Vagina (tissue), 2 donors: ENCODE measurements at regions not wholly inside any gene's neighbourhood (a gene's known extent, or its start where the extent isn't known, plus 50 kb on each side); places are given as distances from the start of the nearest gene placed in this dataset.

ENCODE experiments used
- DNase-seq, 2 donors: peaks; one replicate each; pipeline ENCODE4 v3.0.0-alpha.2; 2017; ENCODE audit errors: extremely low spot score in 2 of 2
- H3K27ac ChIP-seq: fragments of 200-600 bp; sonication (generic); one replicate; pipeline ENCODE4 v1.5.1; 2019
- H3K27me3 ChIP-seq: fragments of 200-600 bp; sonication (generic); one replicate; pipeline ENCODE4 v1.5.1; 2019
- H3K36me3 ChIP-seq, 2 donors: fragments of 200-600 bp; sonication (generic); one replicate each; pipeline ENCODE4 v1.5.1; 2017 to 2019
- H3K4me1 ChIP-seq: fragments of 200-600 bp; sonication (generic); one replicate; pipeline ENCODE4 v1.5.1; 2019
- H3K4me3 ChIP-seq, 2 donors: fragments of 200-600 bp; sonication (generic); 1 replicate in 1 of 2; 2 replicates in 1 of 2; pipeline ENCODE4 v1.5.1; 2016 to 2019
- H3K9me3 ChIP-seq: fragments of 200-600 bp; sonication (generic); one replicate; pipeline ENCODE4 v1.5.1; 2019
- POLR2A ChIP-seq, 2 donors: fragments of 450-650 bp; IDR thresholded peaks; one replicate each; pipeline ENCODE4 v1.6.1; 2017; ENCODE audit warnings: antibody characterized with exemption in 2 of 2, mild to moderate bottlenecking in 2 of 2, moderate library complexity in 2 of 2
- POLR2AphosphoS5 ChIP-seq, 2 donors: sonication (generic); formaldehyde crosslinking; IDR thresholded peaks; one replicate each; pipeline ENCODE4 v1.9.0; 2017; ENCODE audit warnings: antibody characterized with exemption in 2 of 2, mild to moderate bottlenecking in 2 of 2, low read depth in 1 of 2; ENCODE audit not compliant: insufficient read depth in 1 of 2
- intact Hi-C: fragments of 100-400 bp; cut with DNase I; formaldehyde crosslinking; loops from one replicate; pipeline ENCODE4 v1.15.1; 2023
- TF ChIP-seq, protein P1 (sequence below), 3 experiments: fragments of 450-650 bp in 2 of 3; fragments of 200-600 bp in 1 of 3; sonication (generic) in 1 of 3; IDR thresholded peaks; one replicate each; pipeline ENCODE4 v1.5.1; 2017 to 2019; ENCODE audit warnings: antibody characterized with exemption in 3 of 3, mild to moderate bottlenecking in 2 of 3, moderate library complexity in 2 of 3

DNA sequence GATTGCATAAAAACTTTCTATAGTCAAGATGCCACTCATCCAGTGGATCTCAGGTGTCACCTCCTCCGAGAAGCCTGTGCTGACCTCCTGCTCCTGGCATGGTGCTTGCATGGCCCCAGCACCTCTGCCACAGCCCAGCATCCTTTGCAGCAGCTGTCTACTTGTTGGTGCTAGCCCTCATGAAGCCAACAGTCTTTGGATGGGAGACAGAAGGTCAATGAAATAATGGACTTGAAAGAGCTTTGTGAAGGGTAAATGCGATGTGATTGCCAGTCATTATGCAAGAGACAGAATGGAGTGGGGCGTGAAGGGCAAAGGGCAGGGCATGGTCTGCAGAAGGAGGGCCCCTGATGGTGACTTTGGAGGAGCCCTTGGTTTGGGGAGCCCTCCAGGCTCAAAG is 63.0 kb upstream of the CLMN start:
- Histone ChIP-seq H3K27me3 (no peaks in the 10 kb centered on the region), H3K9me3 (peaks cover 8% of the 10 kb centered on the region), H3K27ac (no peak overlapping the region), H3K4me1 (no peaks in the 10 kb centered on the region), H3K36me3 (no peaks in the 10 kb centered on the region), H3K4me3 (no peak overlapping the region)
- TF ChIP-seq POLR2A (IDR thresholded peaks at IDR 0.05) (no peak), POLR2AphosphoS5 (IDR thresholded peaks at IDR 0.05; ENCODE audit: insufficient read depth in 1 of 2, low read depth in 1 of 2) (no peak)
- TF ChIP-seq, protein P1, sequence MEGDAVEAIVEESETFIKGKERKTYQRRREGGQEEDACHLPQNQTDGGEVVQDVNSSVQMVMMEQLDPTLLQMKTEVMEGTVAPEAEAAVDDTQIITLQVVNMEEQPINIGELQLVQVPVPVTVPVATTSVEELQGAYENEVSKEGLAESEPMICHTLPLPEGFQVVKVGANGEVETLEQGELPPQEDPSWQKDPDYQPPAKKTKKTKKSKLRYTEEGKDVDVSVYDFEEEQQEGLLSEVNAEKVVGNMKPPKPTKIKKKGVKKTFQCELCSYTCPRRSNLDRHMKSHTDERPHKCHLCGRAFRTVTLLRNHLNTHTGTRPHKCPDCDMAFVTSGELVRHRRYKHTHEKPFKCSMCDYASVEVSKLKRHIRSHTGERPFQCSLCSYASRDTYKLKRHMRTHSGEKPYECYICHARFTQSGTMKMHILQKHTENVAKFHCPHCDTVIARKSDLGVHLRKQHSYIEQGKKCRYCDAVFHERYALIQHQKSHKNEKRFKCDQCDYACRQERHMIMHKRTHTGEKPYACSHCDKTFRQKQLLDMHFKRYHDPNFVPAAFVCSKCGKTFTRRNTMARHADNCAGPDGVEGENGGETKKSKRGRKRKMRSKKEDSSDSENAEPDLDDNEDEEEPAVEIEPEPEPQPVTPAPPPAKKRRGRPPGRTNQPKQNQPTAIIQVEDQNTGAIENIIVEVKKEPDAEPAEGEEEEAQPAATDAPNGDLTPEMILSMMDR (IDR thresholded peaks at IDR 0.05) = no peak
- no peak for DNase-seq
- intact Hi-C loops = no loop called here

- Histone ChIP-seq H3K4me3 (no peak overlapping the region), H3K27me3 (no peaks in the 10 kb centered on the region), H3K4me1 (no peaks in the 10 kb centered on the region), H3K27ac (no peak overlapping the region), H3K36me3 (no peaks in the 10 kb centered on the region), H3K9me3 (peaks cover 8% of the 10 kb centered on the region)
- intact Hi-C loops = no loop called here
- no peak for DNase-seq
- no peak for TF ChIP-seq POLR2AphosphoS5 (IDR thresholded peaks at IDR 0.05; ENCODE audit: insufficient read depth in 1 of 2, low read depth in 1 of 2)
- TF ChIP-seq, protein P1 (IDR thresholded peaks at IDR 0.05) = no peak
Observed at GRCh38 chr14:95381726-95382125, 62.0 kb upstream of the CLMN start.

DNA sequence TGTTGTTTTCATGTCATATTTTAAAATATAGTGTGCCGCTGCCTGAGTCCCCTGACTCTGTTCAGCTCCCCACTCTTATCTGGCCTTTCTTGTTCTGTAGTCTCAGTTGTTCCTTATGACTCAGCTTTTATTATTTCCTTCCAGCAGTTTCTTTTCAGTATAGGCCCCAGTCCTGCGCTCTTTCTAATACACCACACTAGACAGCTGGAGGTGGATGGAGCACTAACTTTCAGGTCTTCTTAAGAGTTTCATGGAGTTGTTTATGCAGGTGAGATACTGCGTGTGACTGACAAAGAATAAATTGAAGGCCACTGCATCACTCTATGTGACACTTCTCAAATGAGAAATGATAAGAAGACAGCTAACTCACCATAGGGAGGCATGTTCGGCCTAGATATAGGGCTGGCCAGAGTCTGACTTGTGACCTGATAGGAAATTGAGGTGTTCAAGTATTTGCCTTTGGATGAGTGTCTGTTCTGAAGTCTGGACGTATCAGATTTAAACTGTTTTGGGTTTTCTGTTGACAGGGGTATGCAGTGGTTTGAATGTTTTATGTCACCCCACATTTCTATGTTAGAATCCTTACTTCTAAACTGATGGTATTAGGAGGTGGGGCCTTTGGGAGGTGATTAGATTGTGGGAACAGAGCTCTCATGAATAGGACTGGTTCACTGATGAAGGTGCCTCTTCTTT is 60.8 kb upstream of the CLMN start:
- TF ChIP-seq POLR2A (IDR thresholded peaks at IDR 0.05) = no peak
- TF ChIP-seq, protein P1 (IDR thresholded peaks at IDR 0.05) = no peak
- TF ChIP-seq POLR2AphosphoS5 (IDR thresholded peaks at IDR 0.05; ENCODE audit: insufficient read depth in 1 of 2, low read depth in 1 of 2) = no peak
- no peak overlapping the region for H3K27ac ChIP-seq
- no peaks in the 10 kb centered on the region for H3K27me3 ChIP-seq
- no peaks in the 10 kb centered on the region for H3K4me1 ChIP-seq
- H3K36me3 ChIP-seq = no peaks in the 10 kb centered on the region
- no peak for DNase-seq
- H3K9me3 ChIP-seq = peaks cover 8% of the 10 kb centered on the region
- H3K4me3 ChIP-seq = no peak overlapping the region
- intact Hi-C loops = no loop called here

GRCh38 chr14:95379634-95380033 is 59.9 kb upstream of the CLMN start:
- TF ChIP-seq POLR2A (IDR thresholded peaks at IDR 0.05) (no peak), POLR2AphosphoS5 (IDR thresholded peaks at IDR 0.05; ENCODE audit: insufficient read depth in 1 of 2, low read depth in 1 of 2) (no peak)
- TF ChIP-seq, protein P1 (IDR thresholded peaks at IDR 0.05) = no peak
- H3K9me3 ChIP-seq = peaks cover 8% of the 10 kb centered on the region
- H3K4me3 ChIP-seq = no peak overlapping the region
- no peak for DNase-seq
- intact Hi-C loops = no loop called here
- no peak overlapping the region for H3K27ac ChIP-seq
- H3K36me3 ChIP-seq = no peaks in the 10 kb centered on the region
- no peaks in the 10 kb centered on the region for H3K27me3 ChIP-seq
- H3K4me1 ChIP-seq = no peaks in the 10 kb centered on the region

- intact Hi-C loops = no loop called here
- H3K4me3 ChIP-seq = no peak overlapping the region
- no peak overlapping the region for H3K27ac ChIP-seq
- no peaks in the 10 kb centered on the region for H3K4me1 ChIP-seq
- DNase-seq = no peak
- TF ChIP-seq, protein P1 (IDR thresholded peaks at IDR 0.05) = no peak
- TF ChIP-seq POLR2A (IDR thresholded peaks at IDR 0.05) (no peak), POLR2AphosphoS5 (IDR thresholded peaks at IDR 0.05; ENCODE audit: insufficient read depth in 1 of 2, low read depth in 1 of 2) (no peak)
- H3K36me3 ChIP-seq = no peaks in the 10 kb centered on the region
- peaks cover 8% of the 10 kb centered on the region for H3K9me3 ChIP-seq
- no peaks in the 10 kb centered on the region for H3K27me3 ChIP-seq
Observed at GRCh38 chr14:95375539-95376109, 55.9 kb upstream of the CLMN start.
